Left ventricle myocardium inferior (tissue), 1 donor: ENCODE measurements at regions not wholly inside any gene's neighbourhood (a gene's known extent, or its start where the extent isn't known, plus 50 kb on each side); places are given as distances from the start of the nearest gene placed in this dataset.

ENCODE experiments used
- DNase-seq: peaks from one replicate; pipeline ENCODE4 v3.0.0-alpha.2; 2020
- H3K27ac ChIP-seq: fragments of 200-600 bp; replicated peaks from 2 replicates; pipeline ENCODE4 v1.8.0; 2021
- H3K27me3 ChIP-seq: fragments of 200-600 bp; 2 replicates; pipeline ENCODE4 v1.8.0; 2021; ENCODE audit warnings: low read depth
- H3K36me3 ChIP-seq: fragments of 200-600 bp; 2 replicates; pipeline ENCODE4 v1.8.0; 2021
- H3K4me1 ChIP-seq: fragments of 200-600 bp; 2 replicates; pipeline ENCODE4 v1.8.0; 2021
- H3K4me3 ChIP-seq: fragments of 200-600 bp; 2 replicates; pipeline ENCODE4 v1.8.0; 2021; ENCODE audit warnings: mild to moderate bottlenecking, moderate library complexity
- H3K9me3 ChIP-seq: fragments of 200-600 bp; replicated peaks from 2 replicates; pipeline ENCODE4 v1.8.0; 2021
- CTCF ChIP-seq: fragments of 200-600 bp; IDR thresholded peaks from 2 replicates; pipeline ENCODE4 v1.8.0; 2021; ENCODE audit warnings: antibody characterized with exemption, mild to moderate bottlenecking, borderline replicate concordance
- intact Hi-C: fragments of 100-400 bp; cut with micrococcal nuclease; formaldehyde crosslinking; loops from one replicate; pipeline ENCODE4 v1.11.0; 2022
- donor health status: DM: no; HTN: yes; CAD: no; lungs with severe emphysema.

GRCh38 chr10:8473205-8473604 lies 418.7 kb downstream of the GATA3 start:
- no peaks in the 10 kb centered on the region for H3K27me3 ChIP-seq
- H3K4me3 ChIP-seq: no peak overlapping the region
- H3K9me3 ChIP-seq: peaks cover 17% of the 10 kb centered on the region
- no peaks in the 10 kb centered on the region for H3K4me1 ChIP-seq
- intact Hi-C loops: no loop called here
- TF ChIP-seq CTCF: peak; percentile 31
- DNase-seq: no peak
- H3K36me3 ChIP-seq: no peaks in the 10 kb centered on the region
- H3K27ac ChIP-seq: no peak overlapping the region

GRCh38 chr10:8477300-8477699 lies 422.8 kb downstream of the GATA3 start:
- intact Hi-C loops: no loop called here
- H3K4me3 ChIP-seq: no peak overlapping the region
- DNase-seq: no peak
- H3K36me3 ChIP-seq: no peaks in the 10 kb centered on the region
- peaks cover 10% of the 10 kb centered on the region for H3K27me3 ChIP-seq
- H3K4me1 ChIP-seq: no peaks in the 10 kb centered on the region
- H3K27ac ChIP-seq: no peak overlapping the region
- TF ChIP-seq CTCF: no peak
- H3K9me3 ChIP-seq: peaks cover 17% of the 10 kb centered on the region

GRCh38 chr10:8481718-8482504 lies 427.4 kb downstream of the GATA3 start:
- no peak overlapping the region for H3K4me3 ChIP-seq
- H3K27ac ChIP-seq: no peak overlapping the region
- no peaks in the 10 kb centered on the region for H3K4me1 ChIP-seq
- intact Hi-C loops: no loop called here
- no peaks in the 10 kb centered on the region for H3K36me3 ChIP-seq
- H3K9me3 ChIP-seq: peaks cover 12% of the 10 kb centered on the region
- TF ChIP-seq CTCF: no peak
- DNase-seq: no peak
- H3K27me3 ChIP-seq: peaks cover 37% of the 10 kb centered on the region

GRCh38 chr10:8485032-8485431 lies 430.5 kb downstream of the GATA3 start:
- Histone ChIP-seq H3K27me3 (peaks cover 39% of the 10 kb centered on the region), H3K9me3 (no peaks in the 10 kb centered on the region), H3K27ac (no peak overlapping the region), H3K36me3 (no peaks in the 10 kb centered on the region), H3K4me3 (no peak overlapping the region), H3K4me1 (no peaks in the 10 kb centered on the region)
- DNase-seq: no peak
- intact Hi-C loops: no loop called here
- TF ChIP-seq CTCF: no peak

- Histone ChIP-seq H3K27ac (no peak overlapping the region), H3K4me3 (no peak overlapping the region), H3K27me3 (peaks cover 32% of the 10 kb centered on the region), H3K4me1 (no peaks in the 10 kb centered on the region), H3K9me3 (no peaks in the 10 kb centered on the region), H3K36me3 (no peaks in the 10 kb centered on the region)
- no peak for TF ChIP-seq CTCF
- intact Hi-C loops: no loop called here
- DNase-seq: no peak
These were observed 432.9 kb downstream of the GATA3 start for GRCh38 chr10:8487346-8487745.
